ENCODE measurements at regions not wholly inside any gene's neighbourhood (a gene's known extent, or its start where the extent isn't known, plus 50 kb on each side); places are given as distances from the start of the nearest gene placed in this dataset.

- H3K4me3 ChIP-seq (ENCODE audit: low read depth, low read length), result no peak overlapping the region
- TF ChIP-seq CTCF (IDR thresholded peaks at IDR 0.05; ENCODE audit: low read depth, low read length), result no peak
Measured at GRCh38 chr12:4001031-4001430, 127.8 kb upstream of the PARP11 start.

GRCh38 chr12:3999904-4000303 lies 126.7 kb upstream of the PARP11 start:
- no peak for TF ChIP-seq CTCF (IDR thresholded peaks at IDR 0.05; ENCODE audit: low read depth, low read length)
- no peak overlapping the region for H3K4me3 ChIP-seq (ENCODE audit: low read depth, low read length)

GRCh38 chr12:3998968-3999792 lies 126.0 kb upstream of the PARP11 start:
- TF ChIP-seq CTCF (IDR thresholded peaks at IDR 0.05; ENCODE audit: low read depth, low read length), result no peak
- no peak overlapping the region for H3K4me3 ChIP-seq (ENCODE audit: low read depth, low read length)

GRCh38 chr12:3998397-3998796 lies 125.2 kb upstream of the PARP11 start:
- no peak overlapping the region for H3K4me3 ChIP-seq (ENCODE audit: low read depth, low read length)
- TF ChIP-seq CTCF (IDR thresholded peaks at IDR 0.05; ENCODE audit: low read depth, low read length), result no peak

GRCh38 chr12:3996322-3996721 lies 123.1 kb upstream of the PARP11 start:
- H3K4me3 ChIP-seq (ENCODE audit: low read depth, low read length), result no peak overlapping the region
- no peak for TF ChIP-seq CTCF (IDR thresholded peaks at IDR 0.05; ENCODE audit: low read depth, low read length)

GRCh38 chr12:3995306-3995705 lies 122.1 kb upstream of the PARP11 start:
- no peak for TF ChIP-seq CTCF (IDR thresholded peaks at IDR 0.05; ENCODE audit: low read depth, low read length)

GRCh38 chr12:3994500-3994899 lies 121.3 kb upstream of the PARP11 start:
- no peak for TF ChIP-seq CTCF (IDR thresholded peaks at IDR 0.05; ENCODE audit: low read depth, low read length)
- H3K4me3 ChIP-seq (ENCODE audit: low read depth, low read length), result no peak overlapping the region

More at GRCh38 chr12:3995306-3995705, 122.1 kb upstream of the PARP11 start:
- H3K4me3 ChIP-seq (ENCODE audit: low read depth, low read length), result no peak overlapping the region

Measured in WI38 (cell line).